Calu3 (cell line): ENCODE measurements at regions not wholly inside any gene's neighbourhood (a gene's known extent, or its start where the extent isn't known, plus 50 kb on each side); places are given as distances from the start of the nearest gene placed in this dataset.

ENCODE experiments used
- BruUV-seq: library from RNA; stranded (reverse); fragments of 400-500 nt; replicated peaks from 2 replicates; lab custom pipeline; 2021; lab: Mats Ljungman, UMichigan
- CTCF ChIA-PET: fragments of 300-600 bp; sonication (Branson Sonifier 250); formaldehyde crosslinking; loops from one replicate; lab custom pipeline; 2022; ENCODE audit warnings: antibody characterized with exemption; lab: Charles Lee
- DNase-seq: peaks from one replicate; pipeline ENCODE4 v3.0.0; 2022
- H3K27ac Mint-ChIP-seq: one replicate; pipeline ENCODE4 v1.8.0; 2022; ENCODE audit warnings: mixed read lengths; ENCODE audit not compliant: unreplicated experiment
- H3K27me3 Mint-ChIP-seq: one replicate; pipeline ENCODE4 v1.8.0; 2022; ENCODE audit warnings: mixed read lengths; ENCODE audit not compliant: unreplicated experiment
- H3K36me3 Mint-ChIP-seq: one replicate; pipeline ENCODE4 v1.8.0; 2022; ENCODE audit warnings: mild to moderate bottlenecking, moderate library complexity, mixed read lengths; ENCODE audit not compliant: insufficient read depth, unreplicated experiment
- H3K4me1 Mint-ChIP-seq: one replicate; pipeline ENCODE4 v1.8.0; 2022; ENCODE audit warnings: mild to moderate bottlenecking, low read depth, mixed read lengths; ENCODE audit not compliant: unreplicated experiment
- H3K4me3 Mint-ChIP-seq: one replicate; pipeline ENCODE4 v1.8.0; 2022; ENCODE audit warnings: mild to moderate bottlenecking, low read depth, moderate library complexity, mixed read lengths; ENCODE audit not compliant: unreplicated experiment
- H3K9me3 Mint-ChIP-seq: one replicate; pipeline ENCODE4 v1.8.0; 2022; ENCODE audit warnings: low read depth, mixed read lengths; ENCODE audit not compliant: unreplicated experiment
- CTCF ChIP-seq: fragments of 200-600 bp; IDR thresholded peaks from one replicate; pipeline ENCODE4 v1.8.0; 2022; ENCODE audit warnings: antibody characterized with exemption; ENCODE audit not compliant: unreplicated experiment
- intact Hi-C: fragments of 100-400 bp; cut with micrococcal nuclease; formaldehyde crosslinking; loops from one replicate; pipeline ENCODE4 v1.10.0; 2022; ENCODE audit not compliant: unreplicated experiment

- H3K36me3 Mint-ChIP-seq: no peaks in the 10 kb centered on the region
- TF ChIP-seq CTCF: no peak
- H3K4me1 Mint-ChIP-seq: no peaks in the 10 kb centered on the region
- no peak overlapping the region for H3K4me3 Mint-ChIP-seq
- no peak overlapping the region for H3K27ac Mint-ChIP-seq
- H3K9me3 Mint-ChIP-seq: no peaks in the 10 kb centered on the region
- CTCF ChIA-PET: interaction anchor here (0.8 kb wide), 1 partner anchor 28 kb away, joined by 3 read pairs; no protein-coding TSS in a partner anchor
- intact Hi-C loops: no loop called here
- no peak for DNase-seq
- no TSS peak for BruUV-seq
- H3K27me3 Mint-ChIP-seq: no peaks in the 10 kb centered on the region
Measured at GRCh38 chr4:136357556-136357955, 1174.7 kb downstream of the PCDH18 start.

- no peaks in the 10 kb centered on the region for H3K36me3 Mint-ChIP-seq
- CTCF ChIA-PET: no interaction called here
- DNase-seq: no peak
- no peak overlapping the region for H3K4me3 Mint-ChIP-seq
- TF ChIP-seq CTCF: no peak
- no peaks in the 10 kb centered on the region for H3K9me3 Mint-ChIP-seq
- no peak overlapping the region for H3K27ac Mint-ChIP-seq
- no TSS peak for BruUV-seq
- H3K27me3 Mint-ChIP-seq: no peaks in the 10 kb centered on the region
- H3K4me1 Mint-ChIP-seq: no peaks in the 10 kb centered on the region
- intact Hi-C loops: no loop called here
Measured at GRCh38 chr4:136355970-136356369, 1176.3 kb downstream of the PCDH18 start.

- H3K4me3 Mint-ChIP-seq: no peak overlapping the region
- H3K36me3 Mint-ChIP-seq: no peaks in the 10 kb centered on the region
- TF ChIP-seq CTCF: no peak
- no peaks in the 10 kb centered on the region for H3K4me1 Mint-ChIP-seq
- no peaks in the 10 kb centered on the region for H3K27me3 Mint-ChIP-seq
- H3K9me3 Mint-ChIP-seq: no peaks in the 10 kb centered on the region
- H3K27ac Mint-ChIP-seq: no peak overlapping the region
- BruUV-seq: no TSS peak
- intact Hi-C loops: no loop called here
- no peak for DNase-seq
- CTCF ChIA-PET: no interaction called here
Measured at GRCh38 chr4:136343340-136343739, 1189.0 kb downstream of the PCDH18 start.

GRCh38 chr4:136342666-136343065 is 1189.6 kb downstream of the PCDH18 start:
- no TSS peak for BruUV-seq
- Mint-ChIP-seq H3K27ac (no peak overlapping the region), H3K4me3 (no peak overlapping the region), H3K9me3 (no peaks in the 10 kb centered on the region), H3K36me3 (no peaks in the 10 kb centered on the region), H3K27me3 (no peaks in the 10 kb centered on the region), H3K4me1 (no peaks in the 10 kb centered on the region)
- intact Hi-C loops: no loop called here
- CTCF ChIA-PET: no interaction called here
- DNase-seq: no peak
- TF ChIP-seq CTCF: no peak

GRCh38 chr4:136337216-136337615 is 1195.1 kb downstream of the PCDH18 start:
- Mint-ChIP-seq H3K27ac (no peak overlapping the region), H3K4me1 (no peaks in the 10 kb centered on the region), H3K4me3 (no peak overlapping the region), H3K36me3 (no peaks in the 10 kb centered on the region), H3K27me3 (no peaks in the 10 kb centered on the region), H3K9me3 (no peaks in the 10 kb centered on the region)
- no peak for DNase-seq
- BruUV-seq: no TSS peak
- no peak for TF ChIP-seq CTCF
- intact Hi-C loops: no loop called here
- CTCF ChIA-PET: no interaction called here
